Skin epidermis (tissue), 12 donors: ENCODE measurements at regions not wholly inside any gene's neighbourhood (a gene's known extent, or its start where the extent isn't known, plus 50 kb on each side); places are given as distances from the start of the nearest gene placed in this dataset.

ENCODE experiments used
- H3K27ac ChIP-seq, 21 experiments: fragments of 200-600 bp; sonication (generic) in 11 of 21; one replicate each; pipeline ENCODE4 v1.5.0; 2020; ENCODE audit warnings: mild to moderate bottlenecking in 3 of 21, inconsistent platforms in 2 of 21, moderate library complexity in 2 of 21
- H3K4me3 ChIP-seq, 7 experiments: fragments of 200-600 bp; sonication (generic) in 2 of 7; one replicate each; pipeline ENCODE4 v1.5.0; 2020; ENCODE audit warnings: inconsistent platforms in 2 of 7, mild to moderate bottlenecking in 2 of 7, moderate library complexity in 1 of 7

- Histone ChIP-seq H3K4me3 (no peak overlapping the region), H3K27ac (no peak overlapping the region)
These were observed 233.0 kb upstream of the ZNF32 start for GRCh38 chr10:43881657-43882056.

DNA sequence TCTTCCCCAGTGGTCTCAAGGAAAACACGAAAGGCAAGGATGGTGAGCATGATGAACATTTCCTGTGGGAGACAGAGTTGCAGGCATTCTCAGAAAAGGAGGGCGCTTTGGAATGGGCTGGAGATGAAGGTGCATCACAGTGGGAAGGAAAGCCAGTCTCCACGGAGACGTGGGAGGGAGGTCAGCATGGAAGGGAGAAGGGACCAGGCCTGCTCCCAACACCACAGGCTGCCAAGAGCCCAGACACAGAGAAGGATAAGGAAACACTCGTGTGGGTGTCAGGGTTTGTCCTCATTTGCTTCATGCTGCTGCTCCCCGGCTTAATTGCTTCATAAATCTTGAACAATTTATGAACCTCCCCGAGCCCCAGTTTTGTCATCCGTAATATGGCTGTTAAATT, 231.5 kb upstream of the ZNF32 start:
- H3K27ac ChIP-seq: no peak overlapping the region
- no peak overlapping the region for H3K4me3 ChIP-seq

DNA sequence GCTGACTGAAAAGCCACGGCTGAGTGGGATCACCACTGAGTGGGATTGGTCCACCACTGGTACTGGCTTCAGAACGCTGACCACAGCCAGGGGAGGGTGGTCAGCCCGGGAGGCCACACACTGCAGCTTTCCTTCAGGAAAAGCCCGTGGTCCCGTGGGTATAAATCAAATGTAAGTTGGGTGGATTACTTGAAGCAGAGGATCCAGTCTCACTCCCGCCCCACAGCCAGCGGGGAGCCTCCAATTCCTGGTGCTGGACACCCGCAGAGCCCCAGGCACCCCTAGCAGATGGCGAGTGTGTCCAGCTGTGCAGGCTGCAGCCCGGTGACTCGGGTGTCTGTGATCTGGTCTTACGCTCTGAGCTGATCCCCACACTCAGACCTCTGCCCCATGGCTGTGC, 231.1 kb upstream of the ZNF32 start:
- no peak overlapping the region for H3K4me3 ChIP-seq
- no peak overlapping the region for H3K27ac ChIP-seq

- Histone ChIP-seq H3K4me3 (no peak overlapping the region), H3K27ac (peak overlapping the region in 6 of 21 experiments; percentile 5 to 56 (median 30))
These were observed 230.5 kb upstream of the ZNF32 start for GRCh38 chr10:43879162-43879561.

GRCh38 chr10:43878386-43878785, 229.7 kb upstream of the ZNF32 start:
- no peak overlapping the region for H3K4me3 ChIP-seq
- peak overlapping the region in 6 of 21 experiments; percentile 15 to 62 (median 30) for H3K27ac ChIP-seq

GRCh38 chr10:43876976-43877375, 228.3 kb upstream of the ZNF32 start:
- Histone ChIP-seq H3K27ac (no peak overlapping the region), H3K4me3 (no peak overlapping the region)

- Histone ChIP-seq H3K4me3 (no peak overlapping the region), H3K27ac (no peak overlapping the region)
These were observed 226.3 kb upstream of the ZNF32 start for GRCh38 chr10:43874984-43875383.

GRCh38 chr10:43873717-43874116, 225.0 kb upstream of the ZNF32 start:
- no peak overlapping the region for H3K27ac ChIP-seq
- no peak overlapping the region for H3K4me3 ChIP-seq

DNA sequence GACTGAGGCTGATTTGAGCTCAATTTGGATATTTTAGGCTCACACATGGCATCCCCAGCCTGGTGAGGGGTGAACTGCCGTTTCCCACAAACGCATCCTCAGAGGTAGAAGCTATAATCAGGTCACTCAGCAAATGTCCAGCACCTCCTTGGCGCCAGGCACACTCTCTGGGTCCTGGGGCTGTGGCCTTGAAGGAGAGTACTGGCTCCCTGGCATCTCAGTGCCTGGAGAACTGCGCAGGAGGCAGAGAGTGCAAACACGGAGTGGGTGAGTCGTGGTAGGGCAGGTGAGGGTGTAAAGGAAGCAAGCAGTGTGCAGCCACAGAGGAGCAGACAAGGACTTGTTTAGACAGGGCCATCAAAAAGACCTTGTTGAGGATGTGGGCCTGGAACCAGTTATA, 224.0 kb upstream of the ZNF32 start:
- Histone ChIP-seq H3K27ac (no peak overlapping the region), H3K4me3 (no peak overlapping the region)

DNA sequence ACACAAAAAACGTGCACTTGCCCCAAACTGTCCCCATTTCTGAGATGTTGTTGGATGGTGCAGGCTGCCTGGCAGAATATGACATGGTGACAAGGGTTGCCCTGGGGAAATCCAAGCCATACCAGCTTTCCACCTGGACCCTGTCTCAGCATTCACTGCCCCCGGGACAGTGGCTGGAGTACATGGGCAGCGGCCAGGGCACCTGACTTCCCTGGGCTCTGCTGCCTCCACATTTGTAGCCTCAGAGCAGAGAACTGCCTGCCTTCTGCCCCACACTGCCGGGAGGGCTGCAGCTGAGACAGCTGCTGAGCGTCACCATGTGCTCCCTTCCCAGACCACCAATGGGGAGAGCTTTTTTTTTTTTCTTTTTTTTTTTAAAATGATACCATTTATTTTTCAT, 222.9 kb upstream of the ZNF32 start:
- H3K4me3 ChIP-seq: no peak overlapping the region
- H3K27ac ChIP-seq: no peak overlapping the region

GRCh38 chr10:43870968-43871439, 222.3 kb upstream of the ZNF32 start:
- no peak overlapping the region for H3K4me3 ChIP-seq
- H3K27ac ChIP-seq: no peak overlapping the region

DNA sequence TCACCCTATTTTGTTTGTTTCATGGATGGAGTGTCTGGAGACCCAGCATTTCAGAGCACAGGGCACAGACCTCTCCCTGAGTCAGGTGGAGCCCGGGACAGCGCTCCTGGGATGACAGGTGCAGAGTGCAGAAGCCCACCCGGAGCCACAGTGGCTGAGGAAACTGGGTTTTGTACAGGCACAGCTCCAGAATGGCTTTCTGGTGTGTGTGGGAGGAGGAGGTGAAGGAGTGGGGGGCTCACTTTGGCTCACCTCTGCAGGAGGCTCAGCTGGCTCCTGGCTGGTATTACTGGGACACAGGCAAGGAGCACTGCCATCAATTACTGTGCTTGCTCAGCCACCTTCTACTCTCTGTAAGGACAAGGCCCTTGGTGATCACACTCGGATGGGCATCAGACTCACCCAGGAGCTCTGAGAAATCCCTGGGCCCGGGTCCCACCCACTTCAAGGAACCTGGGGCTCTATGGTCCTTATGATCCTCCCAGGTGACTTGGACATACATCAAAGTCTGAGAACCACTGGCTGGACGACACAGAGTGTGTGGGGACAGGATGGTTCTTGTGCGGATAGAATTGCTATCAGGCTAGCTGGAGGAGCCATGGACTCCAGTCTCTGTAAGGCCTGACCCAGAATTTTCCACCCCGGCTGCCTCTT, 221.1 kb upstream of the ZNF32 start:
- Histone ChIP-seq H3K27ac (peak overlapping the region in 2 of 21 experiments; percentile 4 to 57), H3K4me3 (no peak overlapping the region)

DNA sequence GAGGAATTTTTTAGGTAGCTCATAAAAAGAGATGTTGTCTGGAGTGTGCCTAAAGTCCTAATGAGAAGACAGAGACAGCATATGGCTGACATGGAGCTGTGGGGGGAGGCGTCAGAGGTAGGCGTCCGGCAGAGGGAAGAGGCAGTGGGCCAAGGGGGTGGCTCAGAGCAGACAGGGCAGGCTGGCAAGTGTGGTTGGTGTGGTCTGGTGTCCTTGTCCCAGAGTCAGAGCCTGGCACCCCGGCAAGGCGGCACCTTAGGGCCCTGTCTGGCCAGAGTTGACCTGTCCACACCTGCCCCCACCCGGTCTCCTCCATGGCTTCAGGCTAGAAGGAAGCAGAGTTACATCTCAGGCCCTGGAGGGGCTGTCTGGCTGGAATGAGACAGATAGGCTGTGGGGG, 220.3 kb upstream of the ZNF32 start:
- Histone ChIP-seq H3K4me3 (no peak overlapping the region), H3K27ac (peak overlapping the region in 5 of 21 experiments; percentile 17 to 74 (median 57))

- Histone ChIP-seq H3K27ac (peak overlapping the region in 10 of 21 experiments; percentile 21 to 74 (median 50)), H3K4me3 (no peak overlapping the region)
These were observed 219.2 kb upstream of the ZNF32 start for GRCh38 chr10:43867667-43868565.

DNA sequence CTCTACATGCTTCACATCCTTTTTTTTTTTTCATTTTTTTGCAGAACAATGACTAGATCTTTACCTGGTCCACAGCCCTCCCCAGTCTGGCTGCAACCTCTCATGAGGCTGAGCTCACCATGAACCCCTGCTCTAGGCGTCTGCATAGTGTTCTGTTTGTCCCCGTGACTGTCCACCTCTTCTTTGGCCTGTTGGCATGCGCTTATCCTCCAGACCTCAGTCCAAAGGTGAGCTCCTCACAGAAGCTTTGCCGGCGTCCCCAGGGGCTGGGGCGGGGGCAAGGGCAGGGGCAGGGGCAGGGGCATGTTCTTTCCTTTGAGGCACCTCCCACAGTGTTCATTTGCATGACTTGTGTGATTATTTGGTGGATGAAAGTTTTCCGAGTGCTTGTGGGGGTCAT, 218.4 kb upstream of the ZNF32 start:
- H3K27ac ChIP-seq: peak overlapping the region in 3 of 21 experiments; percentile 25 to 60 (median 57)
- no peak overlapping the region for H3K4me3 ChIP-seq

- H3K27ac ChIP-seq: peak overlapping the region in 1 of 21 experiments; percentile 57
- H3K4me3 ChIP-seq: no peak overlapping the region
These were observed 218.0 kb upstream of the ZNF32 start for GRCh38 chr10:43866712-43867111.

GRCh38 chr10:43865265-43866135, 216.8 kb upstream of the ZNF32 start:
- Histone ChIP-seq H3K4me3 (no peak overlapping the region), H3K27ac (no peak overlapping the region)

DNA sequence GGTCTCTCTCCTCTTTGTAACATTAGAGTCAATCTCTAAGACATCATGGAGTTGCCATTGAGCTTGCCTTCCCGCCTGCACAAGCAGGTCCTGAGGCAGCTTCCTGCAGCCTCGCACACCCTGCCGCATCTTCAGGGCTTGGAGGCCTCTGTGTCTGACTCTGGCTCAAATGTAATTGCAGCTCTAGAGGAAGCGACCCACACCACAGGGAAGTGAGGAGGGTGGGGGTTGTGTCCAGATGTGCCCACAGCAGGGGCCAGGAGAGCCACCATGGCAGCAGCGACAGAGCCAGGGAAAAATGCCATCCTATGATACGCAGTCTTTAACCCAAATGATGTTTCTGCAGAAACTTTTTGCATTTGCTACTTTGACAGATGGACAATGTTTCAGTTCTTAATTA, 216.0 kb upstream of the ZNF32 start:
- no peak overlapping the region for H3K4me3 ChIP-seq
- H3K27ac ChIP-seq: peak overlapping the region in 14 of 21 experiments; percentile 10 to 85 (median 52)

- H3K27ac ChIP-seq: peak overlapping the region in 17 of 21 experiments; percentile 10 to 85 (median 51)
- H3K4me3 ChIP-seq: no peak overlapping the region
These were observed 215.3 kb upstream of the ZNF32 start for GRCh38 chr10:43863859-43864591.
